Heart right ventricle (tissue), 16 donors: ENCODE measurements at regions not wholly inside any gene's neighbourhood (a gene's known extent, or its start where the extent isn't known, plus 50 kb on each side); places are given as distances from the start of the nearest gene placed in this dataset.

Source experiments
- ATAC-seq, 8 donors: fragments of 200-7000 bp; cut with Tn5 transposase; one replicate each; pipeline ENCODE4 v1.9.1; 2020; ENCODE audit warnings: mild to moderate bottlenecking in 8 of 8, moderate library complexity in 8 of 8, moderate number of reproducible peaks in 1 of 8
- DNase-seq, 2 donors: peaks; one replicate each; pipeline ENCODE4 v3.0.0-alpha.2; 2020
- H3K27ac ChIP-seq, 10 donors: fragments of 200-600 bp; sonication (generic) in 2 of 10; one replicate each; pipeline versions ENCODE4 v1.5.0 to v1.8.0; 2020 to 2022; ENCODE audit warnings: mild to moderate bottlenecking in 3 of 10
- H3K27me3 ChIP-seq, 7 donors: fragments of 200-600 bp; one replicate each; pipeline ENCODE4 v1.8.0; 2021 to 2022; ENCODE audit warnings: mild to moderate bottlenecking in 2 of 7
- H3K36me3 ChIP-seq, 9 donors: fragments of 200-600 bp; sonication (generic) in 1 of 9; one replicate each; pipeline versions ENCODE4 v1.5.0 to v1.8.0; 2020 to 2022; ENCODE audit warnings: mild to moderate bottlenecking in 2 of 9
- H3K4me1 ChIP-seq, 9 donors: fragments of 200-600 bp; sonication (generic) in 1 of 9; one replicate each; pipeline versions ENCODE4 v1.5.0 to v1.8.0; 2020 to 2022; ENCODE audit warnings: mild to moderate bottlenecking in 4 of 9
- H3K4me3 ChIP-seq, 10 donors: fragments of 200-600 bp; sonication (generic) in 2 of 10; one replicate each; pipeline versions ENCODE4 v1.5.0 to v1.8.0; 2020 to 2022; ENCODE audit warnings: mild to moderate bottlenecking in 7 of 10, moderate library complexity in 2 of 10
- H3K9me3 ChIP-seq, 11 donors: fragments of 200-600 bp in 10 of 11; sonication (generic) in 2 of 11; one replicate each; pipeline versions ENCODE4 v1.5.0 to v1.8.0; 2013 to 2022; ENCODE audit warnings: mild to moderate bottlenecking in 2 of 11, control low read depth in 1 of 11, moderate library complexity in 1 of 11
- WGBS, 2 donors: extraction: QIAGEN DNeasy Blood & Tissue Kit; methylation state at CpG; one replicate each; pipeline ENCODE4 v1.1.7; 2013; ENCODE audit warnings: inconsistent platforms in 1 of 2; 5-methylcytosine and 5-hydroxymethylcytosine counted together
- intact Hi-C, 10 donors: fragments of 100-400 bp; cut with DNase I; formaldehyde crosslinking; loops; one replicate each; pipeline versions ENCODE4 v1.11.1 to v1.14.2; 2022
- TF ChIP-seq, protein P1 (sequence below), 9 donors: fragments of 200-600 bp; sonication (generic) in 2 of 9; IDR thresholded peaks; one replicate each; pipeline versions ENCODE4 v1.5.0 to v1.8.0; 2021 to 2022; ENCODE audit warnings: antibody characterized with exemption in 9 of 9, mild to moderate bottlenecking in 5 of 9, moderate library complexity in 1 of 9
- donor health status: Arrhythmogenic right ventricular cardiomyopathy.
- donor health status: ischemic (EF 13 %, LVEDD 7.1; RV severe dilation, severe dysfunction).
- donor health status: healthy with polysubstance abuse.
- donor health status: DM: no; HTN: yes; CAD: no.
- donor health status: DM: no; HTN: no; CAD: no.
- donor health status: ischemic (EF 25% LVEDD 6.9; RV normal size, moderate dysfunction).
- donor health status: ischemic (EF 25% LVEDD 5.7; RV mildly dilated, moderate dysfunction).
- donor health status: healthy.
- donor health status: DM: yes; HTN: yes; CAD: no.
- donor health status: Ischemic cardiomyopathy.
- donor health status: ischemic (EF 35%, LVEDD 5.7; RV mildly dilated, moderate dysfunction).
- donor health status: nonischemic (EF 11% LVEDD 7.7; RV severe dilation, severe dysfunction).
- donor health status: DM: yes; HTN: yes; CAD: no.
- donor health status: PGD.
- donor health status: ischemic (EF 29% LVEDD 5.4; RV normal size, mild dysfunction).
- donor health status: nonischemic (EF 23%, LVEDD 6.1; RV moderate dilation, normal function).

DNA sequence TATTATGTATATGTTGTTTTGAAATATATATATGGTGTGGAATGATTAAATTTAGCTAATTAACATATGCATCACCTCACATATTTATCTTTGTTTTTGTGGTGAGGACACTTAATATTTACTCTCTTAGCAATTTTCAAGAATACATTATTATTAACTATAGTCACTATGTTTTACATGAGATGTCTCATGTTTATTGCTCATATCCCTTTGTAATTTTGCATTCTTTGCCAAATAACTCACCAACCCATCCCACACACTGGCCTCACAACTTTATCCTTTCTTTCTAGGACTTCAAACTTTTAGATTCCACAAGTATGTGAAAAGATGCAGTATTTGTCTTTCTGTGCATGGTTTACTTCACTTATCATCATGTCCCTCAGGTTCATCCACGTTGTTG lies 950.2 kb upstream of the CADM2 start:
- Histone ChIP-seq H3K4me1 (no peaks in the 10 kb centered on the region), H3K27me3 (no peaks in the 10 kb centered on the region), H3K36me3 (no peaks in the 10 kb centered on the region), H3K4me3 (no peak overlapping the region), H3K9me3 (peaks cover 0 to 18% (median 0%) of the 10 kb centered on the region in 11 donors), H3K27ac (no peak overlapping the region)
- DNase-seq (no peak), ATAC-seq (no peak)
- WGBS, 2 donors, result 38 to 39% methylated on average over 1 of the region's 1 CpG
- intact Hi-C loops, result no loop called here
- TF ChIP-seq, protein P1, sequence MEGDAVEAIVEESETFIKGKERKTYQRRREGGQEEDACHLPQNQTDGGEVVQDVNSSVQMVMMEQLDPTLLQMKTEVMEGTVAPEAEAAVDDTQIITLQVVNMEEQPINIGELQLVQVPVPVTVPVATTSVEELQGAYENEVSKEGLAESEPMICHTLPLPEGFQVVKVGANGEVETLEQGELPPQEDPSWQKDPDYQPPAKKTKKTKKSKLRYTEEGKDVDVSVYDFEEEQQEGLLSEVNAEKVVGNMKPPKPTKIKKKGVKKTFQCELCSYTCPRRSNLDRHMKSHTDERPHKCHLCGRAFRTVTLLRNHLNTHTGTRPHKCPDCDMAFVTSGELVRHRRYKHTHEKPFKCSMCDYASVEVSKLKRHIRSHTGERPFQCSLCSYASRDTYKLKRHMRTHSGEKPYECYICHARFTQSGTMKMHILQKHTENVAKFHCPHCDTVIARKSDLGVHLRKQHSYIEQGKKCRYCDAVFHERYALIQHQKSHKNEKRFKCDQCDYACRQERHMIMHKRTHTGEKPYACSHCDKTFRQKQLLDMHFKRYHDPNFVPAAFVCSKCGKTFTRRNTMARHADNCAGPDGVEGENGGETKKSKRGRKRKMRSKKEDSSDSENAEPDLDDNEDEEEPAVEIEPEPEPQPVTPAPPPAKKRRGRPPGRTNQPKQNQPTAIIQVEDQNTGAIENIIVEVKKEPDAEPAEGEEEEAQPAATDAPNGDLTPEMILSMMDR (IDR thresholded peaks at IDR 0.05), result no peak

DNA sequence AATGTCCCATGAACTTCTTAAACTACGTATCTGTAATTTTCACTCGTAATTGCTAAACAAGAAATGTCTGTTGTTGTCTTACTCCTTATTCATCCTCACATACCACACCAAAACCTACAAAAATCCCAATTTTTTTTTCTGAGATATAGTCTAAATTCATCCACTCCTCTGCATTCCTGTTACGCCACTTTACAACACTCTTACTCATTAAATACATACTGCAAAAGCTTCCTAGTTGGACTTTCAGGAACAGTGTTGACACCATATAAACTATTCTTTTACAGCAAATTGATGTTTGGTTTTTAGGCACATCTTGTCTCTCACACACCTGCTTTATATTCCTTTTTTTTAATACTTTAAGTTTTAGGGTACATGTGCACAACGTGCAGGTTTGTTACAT lies 934.9 kb upstream of the CADM2 start:
- 88 to 90% methylated on average over 4 of the region's 4 CpGs for WGBS, 2 donors
- no peaks in the 10 kb centered on the region for H3K36me3 ChIP-seq
- DNase-seq (no peak), ATAC-seq (no peak)
- TF ChIP-seq, protein P1 (IDR thresholded peaks at IDR 0.05), result no peak
- H3K27me3 ChIP-seq, result no peaks in the 10 kb centered on the region
- H3K9me3 ChIP-seq, result peaks cover 0 to 6% (median 0%) of the 10 kb centered on the region in 11 donors
- H3K27ac ChIP-seq, result no peak overlapping the region
- no peaks in the 10 kb centered on the region for H3K4me1 ChIP-seq
- intact Hi-C loops, result no loop called here
- H3K4me3 ChIP-seq, result no peak overlapping the region

DNA sequence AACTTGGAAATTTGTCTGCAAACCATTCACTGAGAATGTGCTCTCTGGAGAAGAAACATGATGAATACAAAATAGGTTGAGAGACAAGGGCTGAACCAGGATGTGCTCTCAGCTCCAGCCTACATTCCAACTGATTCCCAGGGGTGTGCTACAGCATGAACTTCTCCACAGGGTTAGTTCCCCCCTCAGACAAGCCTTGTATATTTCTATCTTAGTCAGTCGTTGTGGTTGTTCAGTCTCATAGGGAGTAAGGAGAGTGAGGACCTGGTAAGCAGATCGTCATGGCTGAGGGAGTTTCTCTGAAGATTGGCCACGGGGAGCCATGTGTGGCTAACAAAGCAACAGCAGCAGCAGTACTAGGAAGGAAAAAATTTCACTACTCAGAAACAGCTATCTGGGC lies 919.7 kb upstream of the CADM2 start:
- no peaks in the 10 kb centered on the region for H3K27me3 ChIP-seq
- ATAC-seq, result no peak
- intact Hi-C loops, result no loop called here
- H3K9me3 ChIP-seq, result peaks cover 0 to 21% (median 8%) of the 10 kb centered on the region in 11 donors
- H3K27ac ChIP-seq, result no peak overlapping the region
- H3K4me3 ChIP-seq, result no peak overlapping the region
- H3K4me1 ChIP-seq, result no peaks in the 10 kb centered on the region
- TF ChIP-seq, protein P1 (IDR thresholded peaks at IDR 0.05), result no peak
- no peaks in the 10 kb centered on the region for H3K36me3 ChIP-seq
- no peak for DNase-seq
- WGBS, 2 donors, result 55 to 64% methylated on average over 3 of the region's 3 CpGs

DNA sequence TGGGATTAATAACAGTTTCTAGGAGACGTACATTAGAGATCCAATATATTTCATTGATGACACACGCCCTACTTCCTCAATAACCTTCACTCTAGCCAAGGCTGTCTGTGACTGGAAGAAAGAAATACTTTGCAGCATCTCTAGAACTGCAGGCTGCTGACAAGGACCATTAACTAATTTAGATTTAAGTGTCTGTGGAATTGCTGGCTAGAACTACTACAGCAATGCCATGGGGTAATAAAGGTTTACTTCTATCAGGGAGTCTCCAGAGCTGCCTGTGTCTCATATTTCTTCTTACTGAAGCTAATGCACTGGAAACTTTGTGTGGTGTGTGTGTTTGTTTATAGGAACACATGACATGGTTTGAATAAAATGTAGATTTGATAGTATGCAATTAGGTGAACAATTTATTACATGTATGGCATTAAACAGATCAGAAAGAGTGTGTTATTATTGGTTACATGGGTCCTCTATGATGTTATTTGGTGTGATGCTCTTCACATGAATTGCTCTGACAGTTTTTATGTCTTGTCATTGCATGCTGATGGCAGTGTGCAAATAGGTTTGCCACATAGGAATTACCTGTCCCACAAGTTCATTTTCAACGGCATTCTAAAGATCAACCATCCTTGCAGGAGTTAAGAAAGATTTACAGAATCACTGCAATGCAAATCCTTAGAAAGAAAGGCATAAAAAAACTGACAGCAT lies 916.2 kb upstream of the CADM2 start:
- Histone ChIP-seq H3K27ac (no peak overlapping the region), H3K9me3 (peaks cover 0 to 2% (median 0%) of the 10 kb centered on the region in 11 donors), H3K27me3 (no peaks in the 10 kb centered on the region), H3K4me3 (no peak overlapping the region), H3K36me3 (no peaks in the 10 kb centered on the region), H3K4me1 (no peaks in the 10 kb centered on the region)
- ATAC-seq, result no peak
- WGBS, 2 donors, result 71 to 86% methylated on average over 3 of the region's 3 CpGs
- intact Hi-C loops, result loop anchor here in 1 of 10 donors (10.0 kb wide), 1 partner anchor 62 kb away; no protein-coding TSS in a partner anchor
- no peak for DNase-seq
- TF ChIP-seq, protein P1 (IDR thresholded peaks at IDR 0.05), result no peak
